Activated CD4-positive, alpha-beta T cell treated with anti-CD3 and anti-CD28 coated beads for 36 hours (primary cell): ENCODE measurements at regions not wholly inside any gene's neighbourhood (a gene's known extent, or its start where the extent isn't known, plus 50 kb on each side); places are given as distances from the start of the nearest gene placed in this dataset.

Experiments used
- ATAC-seq: fragments of 200-7000 bp; cut with Tn5 transposase; one replicate; pipeline ENCODE4 v1.10.0; 2021; ENCODE audit warnings: mild to moderate bottlenecking, moderate library complexity
- CTCF ChIA-PET: fragments of 350-600 bp; sonication (Branson Sonifier 250); formaldehyde crosslinking; loops from one replicate; lab custom pipeline; 2021; ENCODE audit warnings: antibody characterized with exemption; lab: Charles Lee
- POLR2A ChIA-PET: fragments of 350-600 bp; sonication (Branson Sonifier 250); formaldehyde crosslinking; loops from one replicate; lab custom pipeline; 2021; ENCODE audit warnings: antibody characterized with exemption, inconsistent platforms; lab: Charles Lee
- DNase-seq: peaks from one replicate; pipeline ENCODE4 v3.0.0-alpha.2; 2020
- H3K27ac Mint-ChIP-seq: one replicate; pipeline ENCODE4 v1.8.0; 2021; ENCODE audit warnings: mixed read lengths
- H3K27me3 Mint-ChIP-seq: one replicate; pipeline ENCODE4 v1.8.0; 2021; ENCODE audit warnings: mixed read lengths
- H3K36me3 Mint-ChIP-seq: one replicate; pipeline ENCODE4 v1.8.0; 2021; ENCODE audit warnings: low read depth, mixed read lengths
- H3K4me1 Mint-ChIP-seq: one replicate; pipeline ENCODE4 v1.8.0; 2021; ENCODE audit warnings: mixed read lengths
- H3K4me3 Mint-ChIP-seq: one replicate; pipeline ENCODE4 v1.8.0; 2021; ENCODE audit warnings: mild to moderate bottlenecking, moderate library complexity, mixed read lengths
- H3K9me3 Mint-ChIP-seq: one replicate; pipeline ENCODE4 v1.8.0; 2021; ENCODE audit warnings: low read depth, mixed read lengths
- intact Hi-C, 2 experiments: fragments of 100-400 bp; cut with DNase I in 1 of 2; cut with micrococcal nuclease in 1 of 2; formaldehyde crosslinking; loops; one replicate each; pipeline versions ENCODE4 v1.14.2 to v1.15.1; 2022 to 2024; cut with DNase I, micrococcal nuclease

DNA sequence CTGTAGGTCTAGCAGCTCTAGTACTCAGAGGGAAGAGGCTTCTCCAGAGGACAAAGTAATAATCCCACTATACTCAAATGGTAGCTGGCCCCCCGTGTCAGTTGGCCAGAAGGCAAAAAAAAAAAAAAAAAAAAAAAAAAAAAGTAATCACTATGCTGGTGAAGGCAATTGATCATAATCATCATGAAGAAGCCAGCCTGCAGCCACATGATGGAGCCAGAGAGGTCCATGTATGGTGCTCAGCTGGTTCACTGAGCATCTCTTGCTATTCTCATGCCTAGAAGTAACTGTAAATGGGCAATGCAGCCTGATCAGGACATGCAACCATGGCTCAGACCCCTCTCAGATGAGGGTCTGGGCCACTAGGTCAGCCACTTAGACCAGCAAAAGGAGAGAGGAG is 378.8 kb downstream of the MED13L start:
- intact Hi-C loops = no loop called here
- ATAC-seq (no peak), DNase-seq (peak; percentile 7)
- Mint-ChIP-seq H3K27me3 (peaks cover 22% of the 10 kb centered on the region), H3K27ac (no peak overlapping the region), H3K4me1 (no peaks in the 10 kb centered on the region), H3K4me3 (no peak overlapping the region), H3K36me3 (no peaks in the 10 kb centered on the region), H3K9me3 (no peaks in the 10 kb centered on the region)
- POLR2A ChIA-PET = no interaction called here
- CTCF ChIA-PET = interaction anchor here (0.5 kb wide), 1 partner anchor 1076 kb away, joined by 3 read pairs; no protein-coding TSS in a partner anchor

DNA sequence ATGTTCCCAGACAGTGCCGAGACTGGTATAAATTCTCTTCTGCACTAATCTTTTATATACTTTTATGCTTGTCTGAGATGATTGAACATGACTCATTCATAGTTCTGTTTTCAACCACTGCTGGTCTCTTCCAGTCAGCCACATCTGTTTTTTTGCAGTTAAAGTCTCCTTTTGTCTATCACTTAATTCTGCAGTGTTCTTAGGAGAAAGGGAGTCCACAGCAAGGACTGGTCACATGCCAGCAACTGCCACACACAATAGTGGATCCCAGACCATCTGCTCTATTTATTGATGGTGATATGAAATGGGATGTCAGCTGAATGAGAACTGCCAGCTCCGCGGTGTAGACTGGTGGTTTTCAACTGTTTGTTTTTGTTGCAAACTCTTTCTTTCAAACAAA is 379.8 kb downstream of the MED13L start:
- intact Hi-C loops = no loop called here
- ChIA-PET POLR2A (no interaction called here), CTCF (no interaction called here)
- Mint-ChIP-seq H3K9me3 (no peaks in the 10 kb centered on the region), H3K27me3 (peaks cover 22% of the 10 kb centered on the region), H3K4me1 (no peaks in the 10 kb centered on the region), H3K27ac (no peak overlapping the region), H3K36me3 (no peaks in the 10 kb centered on the region), H3K4me3 (no peak overlapping the region)
- no peak for ATAC-seq
- no peak for DNase-seq

DNA sequence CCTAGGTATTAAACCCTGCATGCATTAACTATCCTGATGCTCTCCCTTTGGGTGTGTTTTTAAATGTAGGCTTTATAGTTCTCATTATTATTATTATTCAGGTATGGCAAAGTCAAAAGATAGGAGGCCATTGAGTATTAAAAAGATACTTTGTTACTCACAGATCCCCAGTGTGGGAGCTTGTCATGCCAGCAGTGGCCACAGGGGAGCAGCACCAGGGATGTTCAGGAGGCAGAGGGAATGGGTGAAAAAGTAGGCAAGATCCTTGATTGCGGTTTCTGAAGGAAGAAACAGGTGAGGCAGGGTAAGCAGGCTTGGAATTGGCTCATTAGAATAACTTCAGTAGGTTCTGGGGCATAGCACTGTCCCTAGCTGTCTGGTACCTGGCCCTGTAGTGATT is 382.2 kb downstream of the MED13L start:
- no peaks in the 10 kb centered on the region for H3K9me3 Mint-ChIP-seq
- ChIA-PET CTCF (interaction anchor here (0.8 to 1.1 kb wide), 2 partner anchors 10 to 27 kb away, joined by 3 to 4 read pairs; no protein-coding TSS in a partner anchor), POLR2A (interaction anchor here (0.6 kb wide), 1 partner anchor 829 kb away, joined by 3 read pairs; no protein-coding TSS in a partner anchor)
- intact Hi-C loops = no loop called here
- no peak overlapping the region for H3K4me3 Mint-ChIP-seq
- H3K27me3 Mint-ChIP-seq = peaks cover 13% of the 10 kb centered on the region
- H3K27ac Mint-ChIP-seq = no peak overlapping the region
- no peak for ATAC-seq
- H3K36me3 Mint-ChIP-seq = no peaks in the 10 kb centered on the region
- peak; percentile 31 for DNase-seq
- H3K4me1 Mint-ChIP-seq = no peaks in the 10 kb centered on the region

DNA sequence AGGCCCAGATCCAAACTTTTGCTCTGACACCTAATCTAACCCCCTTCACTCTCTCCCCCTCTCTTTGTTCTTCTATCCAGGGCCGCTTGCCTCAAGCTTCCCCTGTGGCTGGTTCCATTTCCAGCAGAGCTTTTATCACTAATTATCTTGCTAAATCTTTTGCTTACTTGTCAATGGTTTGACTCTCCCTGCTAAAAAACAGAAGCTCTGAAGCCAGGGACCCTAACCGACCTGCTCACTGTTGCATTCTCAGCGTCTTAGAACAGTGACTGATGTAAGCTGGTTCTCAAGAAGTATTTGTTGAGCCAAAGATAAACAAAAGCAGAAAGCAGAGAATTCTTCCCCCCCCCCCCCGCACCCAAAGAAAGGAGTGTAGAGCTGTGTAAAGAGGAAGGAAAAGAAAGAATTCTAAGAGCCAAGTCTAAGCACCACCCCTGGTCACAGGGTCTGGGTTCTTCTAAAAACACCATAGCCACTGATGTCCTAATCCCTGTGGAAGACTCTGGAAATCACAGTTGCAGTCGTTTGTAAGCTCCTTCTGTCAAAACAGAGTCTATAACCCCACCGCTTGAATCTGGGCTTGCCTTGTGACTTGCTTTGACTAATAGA is 385.8 kb downstream of the MED13L start:
- H3K4me1 Mint-ChIP-seq = no peaks in the 10 kb centered on the region

DNA sequence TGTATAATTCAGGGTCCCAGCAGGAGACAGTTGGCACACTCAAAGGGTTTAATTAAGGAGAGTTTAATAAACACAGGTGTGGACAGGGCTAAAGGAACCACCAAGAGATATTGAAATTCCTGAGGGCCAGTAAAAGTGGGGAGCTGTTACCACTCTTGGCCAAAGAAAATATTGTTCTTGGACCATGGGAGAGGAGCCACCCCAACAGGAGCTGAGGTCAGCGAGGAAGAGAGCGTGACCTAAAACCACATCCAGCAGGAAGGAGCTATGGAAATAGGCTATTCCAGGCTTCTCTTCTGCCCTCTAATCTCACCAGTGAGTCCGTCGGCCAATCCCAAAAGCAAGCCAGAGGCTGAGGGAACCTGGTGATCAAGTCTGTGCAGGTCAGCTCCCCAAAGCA is 390.8 kb downstream of the MED13L start:
- DNase-seq (no peak), ATAC-seq (no peak)
- POLR2A ChIA-PET = no interaction called here
- intact Hi-C loops = no loop called here
- CTCF ChIA-PET = no interaction called here
- Mint-ChIP-seq H3K4me3 (no peak overlapping the region), H3K4me1 (no peaks in the 10 kb centered on the region), H3K9me3 (no peaks in the 10 kb centered on the region), H3K27ac (no peak overlapping the region), H3K27me3 (peaks cover 13% of the 10 kb centered on the region), H3K36me3 (no peaks in the 10 kb centered on the region)

More for the DNA sequence above, 385.8 kb downstream of the MED13L start:
- H3K27ac Mint-ChIP-seq = no peak overlapping the region
- DNase-seq (no peak), ATAC-seq (no peak)
- peaks cover 10% of the 10 kb centered on the region for H3K27me3 Mint-ChIP-seq
- ChIA-PET POLR2A (no interaction called here), CTCF (interaction anchor here (0.8 kb wide), 1 partner anchor 753 kb away, joined by 3 read pairs; no protein-coding TSS in a partner anchor)
- no peaks in the 10 kb centered on the region for H3K36me3 Mint-ChIP-seq
- H3K9me3 Mint-ChIP-seq = no peaks in the 10 kb centered on the region
- intact Hi-C loops = no loop called here
- H3K4me3 Mint-ChIP-seq = no peak overlapping the region

DNA sequence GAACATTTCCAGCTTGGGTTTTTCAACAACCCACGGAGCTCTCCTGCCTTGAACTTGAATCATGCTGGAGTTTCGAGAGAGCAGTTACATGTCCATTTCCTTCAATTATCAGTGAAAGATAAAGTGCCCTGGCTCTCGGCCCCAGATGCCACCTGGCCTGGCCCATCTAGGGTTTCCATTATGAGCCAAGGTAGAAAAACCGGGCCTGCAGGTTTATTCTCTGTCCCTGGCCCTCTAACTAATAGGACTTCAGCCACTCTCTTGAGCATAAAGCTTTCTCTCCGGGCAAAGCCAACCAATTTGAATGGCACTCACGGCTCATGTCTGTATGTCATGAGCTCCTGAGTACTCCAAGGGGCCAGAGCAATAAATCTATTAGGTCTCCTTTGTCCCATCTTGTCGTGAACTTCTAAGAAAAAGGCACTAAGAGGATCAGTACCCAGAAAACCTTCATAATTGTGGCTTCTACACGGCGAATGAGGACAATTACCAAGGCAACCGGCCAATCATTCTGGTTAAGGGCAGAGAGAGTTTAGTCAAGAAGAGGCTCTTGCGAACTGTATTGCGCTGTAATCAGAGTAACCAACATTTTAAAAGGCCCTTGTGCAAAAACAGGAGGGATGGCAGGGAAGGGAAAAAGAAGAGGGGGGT is 392.3 kb downstream of the MED13L start:
- no peak overlapping the region for H3K4me3 Mint-ChIP-seq
- intact Hi-C loops = no loop called here
- CTCF ChIA-PET = interaction anchor here (1.4 kb wide), 1 partner anchor 11 kb away, joined by 4 read pairs; no protein-coding TSS in a partner anchor
- no peak for ATAC-seq
- no peak for DNase-seq
- peaks cover 13% of the 10 kb centered on the region for H3K27me3 Mint-ChIP-seq
- H3K9me3 Mint-ChIP-seq = no peaks in the 10 kb centered on the region
- no peaks in the 10 kb centered on the region for H3K4me1 Mint-ChIP-seq
- no peak overlapping the region for H3K27ac Mint-ChIP-seq
- POLR2A ChIA-PET = interaction anchor here (0.7 kb wide), 1 partner anchor 31 kb away, joined by 5 read pairs; no protein-coding TSS in a partner anchor
- H3K36me3 Mint-ChIP-seq = no peaks in the 10 kb centered on the region

DNA sequence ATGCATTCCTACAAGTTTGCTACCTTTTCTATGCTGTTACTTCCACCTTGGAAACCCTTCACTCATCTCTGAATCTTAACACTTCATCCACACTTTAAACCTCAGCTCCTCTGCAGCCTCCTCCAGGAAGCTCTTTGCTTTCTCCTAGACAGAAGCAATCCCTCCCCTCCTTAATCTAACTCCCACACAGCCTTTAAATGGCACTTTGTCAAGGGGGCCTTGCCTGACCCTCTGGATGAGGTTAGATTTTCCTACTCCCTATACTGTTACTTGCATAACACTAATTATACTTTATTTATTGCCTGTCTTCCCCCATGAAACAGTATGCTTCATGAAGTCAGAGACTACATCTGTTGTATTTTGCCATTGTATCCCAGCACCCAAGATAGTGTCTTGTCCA is 394.6 kb downstream of the MED13L start:
- DNase-seq (no peak), ATAC-seq (no peak)
- Mint-ChIP-seq H3K9me3 (no peaks in the 10 kb centered on the region), H3K27ac (no peak overlapping the region), H3K36me3 (no peaks in the 10 kb centered on the region), H3K27me3 (peaks cover 17% of the 10 kb centered on the region), H3K4me1 (no peaks in the 10 kb centered on the region), H3K4me3 (no peak overlapping the region)
- intact Hi-C loops = no loop called here
- POLR2A ChIA-PET = no interaction called here
- CTCF ChIA-PET = no interaction called here

DNA sequence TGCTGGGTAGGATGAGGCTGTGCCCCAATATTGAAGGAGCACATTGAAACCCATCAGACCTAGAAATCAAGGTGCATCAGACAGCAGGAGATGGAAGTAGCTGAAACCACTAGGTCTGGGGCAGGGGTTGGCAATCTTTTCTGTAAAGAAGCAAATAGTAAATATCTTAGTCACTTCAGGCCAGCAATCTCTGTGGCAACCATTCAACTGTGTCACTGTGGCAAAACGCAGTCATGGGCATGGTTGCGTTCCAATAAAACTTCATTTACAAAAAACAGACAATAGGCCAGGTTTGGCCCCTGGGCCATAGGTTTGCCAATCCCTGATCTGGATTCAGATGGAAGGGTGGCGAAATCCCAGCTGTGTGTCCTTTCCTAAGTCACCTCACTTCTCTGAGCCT is 397.3 kb downstream of the MED13L start:
- Mint-ChIP-seq H3K36me3 (no peaks in the 10 kb centered on the region), H3K4me3 (no peak overlapping the region), H3K27ac (no peak overlapping the region), H3K4me1 (no peaks in the 10 kb centered on the region), H3K9me3 (no peaks in the 10 kb centered on the region), H3K27me3 (peaks cover 10% of the 10 kb centered on the region)
- POLR2A ChIA-PET = no interaction called here
- DNase-seq (no peak), ATAC-seq (no peak)
- CTCF ChIA-PET = interaction anchor here (0.7 kb wide), 1 partner anchor 823 kb away, joined by 3 read pairs; no protein-coding TSS in a partner anchor
- intact Hi-C loops = no loop called here

DNA sequence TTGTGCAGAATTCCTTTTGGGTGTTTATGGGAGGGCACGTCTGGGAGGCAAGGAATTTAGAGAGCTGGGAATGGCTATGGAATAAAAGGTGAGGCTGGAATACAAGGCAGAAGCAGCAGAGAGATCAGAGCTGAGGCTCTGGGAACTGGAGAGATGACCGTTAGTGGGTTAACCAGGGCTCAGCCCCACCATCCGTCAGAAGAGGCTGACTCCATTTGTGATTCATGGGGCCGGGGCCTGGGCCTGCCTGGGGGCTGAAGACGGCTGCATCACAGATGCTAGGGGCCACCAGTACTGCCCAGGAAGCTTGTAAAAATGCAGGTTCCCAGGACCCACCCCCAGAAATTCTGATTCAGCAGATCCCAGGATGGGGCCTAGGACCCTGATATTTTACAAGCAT is 398.1 kb downstream of the MED13L start:
- H3K4me1 Mint-ChIP-seq = no peaks in the 10 kb centered on the region
- ChIA-PET CTCF (no interaction called here), POLR2A (no interaction called here)
- intact Hi-C loops = no loop called here
- H3K27me3 Mint-ChIP-seq = peaks cover 10% of the 10 kb centered on the region
- no peaks in the 10 kb centered on the region for H3K36me3 Mint-ChIP-seq
- ATAC-seq (no peak), DNase-seq (no peak)
- no peaks in the 10 kb centered on the region for H3K9me3 Mint-ChIP-seq
- H3K27ac Mint-ChIP-seq = no peak overlapping the region
- H3K4me3 Mint-ChIP-seq = no peak overlapping the region

DNA sequence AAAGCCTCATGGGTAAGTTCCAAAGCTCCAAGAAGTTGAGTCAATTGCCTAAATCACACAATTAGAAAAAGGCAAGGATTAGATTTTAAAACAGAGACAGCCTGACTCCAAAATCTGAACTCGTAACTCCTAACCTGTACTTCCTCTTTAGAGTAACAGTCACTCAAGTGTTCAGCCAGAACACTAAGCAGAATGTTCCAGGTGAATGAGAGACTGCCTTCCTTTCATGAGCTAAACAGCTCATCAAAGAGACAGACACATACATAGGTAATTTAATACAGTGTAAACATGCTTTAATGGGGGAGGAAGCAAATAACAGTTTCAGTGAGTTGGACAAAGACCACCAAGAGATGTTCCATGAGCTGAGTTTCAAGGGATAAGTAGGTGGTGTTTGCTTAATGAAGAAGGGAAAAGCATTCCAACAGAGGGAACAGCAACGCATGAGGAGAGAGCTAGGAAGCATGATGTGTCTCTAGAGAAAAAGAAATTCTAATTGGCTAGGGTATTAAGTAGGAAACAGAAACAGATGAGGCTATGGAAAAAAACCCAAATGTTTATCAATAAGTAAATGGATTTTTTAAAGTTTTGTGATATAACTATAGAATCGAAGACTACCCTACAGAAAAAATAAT is 403.9 kb downstream of the MED13L start:
- no peaks in the 10 kb centered on the region for H3K36me3 Mint-ChIP-seq
- no peak overlapping the region for H3K4me3 Mint-ChIP-seq
- H3K4me1 Mint-ChIP-seq = no peaks in the 10 kb centered on the region
- CTCF ChIA-PET = interaction anchor here (1.1 kb wide), 1 partner anchor 17 kb away, joined by 3 read pairs; no protein-coding TSS in a partner anchor
- H3K27ac Mint-ChIP-seq = no peak overlapping the region
- POLR2A ChIA-PET = no interaction called here
- no peaks in the 10 kb centered on the region for H3K9me3 Mint-ChIP-seq
- intact Hi-C loops = no loop called here
- H3K27me3 Mint-ChIP-seq = peaks cover 29% of the 10 kb centered on the region
- no peak for ATAC-seq
- DNase-seq = no peak

DNA sequence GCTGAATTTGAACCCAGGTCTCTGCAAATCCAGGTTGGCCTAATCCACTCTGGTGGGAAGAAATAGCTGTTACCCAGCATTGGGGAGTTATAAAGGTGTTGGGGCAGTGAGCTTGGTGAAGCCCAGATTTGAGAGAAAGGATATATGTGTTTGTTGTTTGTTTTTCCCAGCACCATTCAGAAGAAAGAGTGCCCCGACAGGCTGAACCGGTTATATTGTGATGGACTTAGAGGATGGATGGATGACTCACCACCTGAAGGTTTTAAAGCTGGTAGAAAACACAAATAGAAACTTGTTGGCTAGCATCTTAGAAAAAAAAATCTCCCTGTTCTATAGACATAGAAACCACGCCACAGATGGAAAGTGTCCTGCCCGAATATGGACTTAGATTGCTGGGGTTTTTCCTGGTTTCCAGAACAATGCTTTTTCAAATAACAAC is 404.6 kb downstream of the MED13L start:
- H3K27ac Mint-ChIP-seq = no peak overlapping the region
- H3K4me3 Mint-ChIP-seq = no peak overlapping the region
- no peaks in the 10 kb centered on the region for H3K9me3 Mint-ChIP-seq
- H3K4me1 Mint-ChIP-seq = no peaks in the 10 kb centered on the region
- DNase-seq (no peak), ATAC-seq (no peak)
- intact Hi-C loops = no loop called here
- CTCF ChIA-PET = interaction anchor here (1.1 kb wide), 1 partner anchor 17 kb away, joined by 3 read pairs; no protein-coding TSS in a partner anchor
- POLR2A ChIA-PET = no interaction called here
- no peaks in the 10 kb centered on the region for H3K36me3 Mint-ChIP-seq
- peaks cover 30% of the 10 kb centered on the region for H3K27me3 Mint-ChIP-seq
